Stimulated activated effector memory CD8-positive, alpha-beta T cell treated with anti-CD3 and anti-CD28 coated beads, Interleukin-12 subunit alpha, Interleukin-12 subunit beta, amount 100 ng/mL, for 72 hours (primary cell): ENCODE measurements at regions not wholly inside any gene's neighbourhood (a gene's known extent, or its start where the extent isn't known, plus 50 kb on each side); places are given as distances from the start of the nearest gene placed in this dataset.

ENCODE experiments used
- ATAC-seq: fragments of 150-1000 bp; cut with Tn5 transposase; 2 replicates; pipeline ENCODE4 v1.10.0; 2021
- DNase-seq, 2 donors: peaks; one replicate each; pipeline ENCODE4 v3.0.0; 2021 to 2022; ENCODE audit warnings: low spot score in 2 of 2
- H3K27ac Mint-ChIP-seq: one replicate; pipeline ENCODE4 v1.8.0; 2022; ENCODE audit warnings: mild to moderate bottlenecking, mixed read lengths
- H3K36me3 Mint-ChIP-seq: one replicate; pipeline ENCODE4 v1.8.0; 2022; ENCODE audit warnings: mild to moderate bottlenecking, mixed read lengths
- H3K4me1 Mint-ChIP-seq: one replicate; pipeline ENCODE4 v1.8.0; 2022; ENCODE audit warnings: mixed read lengths
- H3K4me3 Mint-ChIP-seq: one replicate; pipeline ENCODE4 v1.8.0; 2022; ENCODE audit warnings: mild to moderate bottlenecking, mixed read lengths
- H3K9me3 Mint-ChIP-seq: one replicate; pipeline ENCODE4 v1.8.0; 2022; ENCODE audit warnings: mixed read lengths

- ATAC-seq (no peak), DNase-seq (no peak)
- Mint-ChIP-seq H3K27ac (no peak overlapping the region), H3K9me3 (no peaks in the 10 kb centered on the region), H3K4me3 (no peak overlapping the region), H3K4me1 (peaks cover 5% of the 10 kb centered on the region), H3K36me3 (no peaks in the 10 kb centered on the region)
These were observed 50.8 kb upstream of the NAV2 start for GRCh38 chr11:19661827-19662226.

DNA sequence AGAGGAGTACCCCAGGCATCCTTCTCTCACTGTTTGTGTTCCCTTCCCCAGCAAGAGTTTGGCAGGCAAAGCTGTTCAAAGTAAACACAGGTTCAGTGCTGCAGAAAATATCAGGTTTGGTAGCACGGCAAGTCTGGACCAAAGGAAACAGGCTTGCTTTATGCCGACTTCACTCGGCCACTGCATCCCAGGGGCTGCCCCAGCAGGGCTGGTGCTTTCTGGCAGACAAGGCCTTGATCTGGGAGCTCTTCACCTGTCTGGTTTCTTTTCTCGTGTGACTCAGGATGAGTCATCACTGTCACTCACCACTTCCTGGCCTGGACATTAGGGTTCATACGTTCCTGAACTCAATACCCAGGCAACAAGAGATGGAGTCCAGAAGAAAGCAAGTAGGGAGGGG, 52.6 kb upstream of the NAV2 start:
- no peak overlapping the region for H3K27ac Mint-ChIP-seq
- H3K9me3 Mint-ChIP-seq = no peaks in the 10 kb centered on the region
- H3K4me3 Mint-ChIP-seq = no peak overlapping the region
- H3K36me3 Mint-ChIP-seq = no peaks in the 10 kb centered on the region
- peaks cover 5% of the 10 kb centered on the region for H3K4me1 Mint-ChIP-seq
- DNase-seq (peak in 1 of 2 donors; percentile 50), ATAC-seq (peak; percentile 80)

GRCh38 chr11:19659529-19659928, 53.1 kb upstream of the NAV2 start:
- no peak for ATAC-seq
- no peak overlapping the region for H3K27ac Mint-ChIP-seq

DNA sequence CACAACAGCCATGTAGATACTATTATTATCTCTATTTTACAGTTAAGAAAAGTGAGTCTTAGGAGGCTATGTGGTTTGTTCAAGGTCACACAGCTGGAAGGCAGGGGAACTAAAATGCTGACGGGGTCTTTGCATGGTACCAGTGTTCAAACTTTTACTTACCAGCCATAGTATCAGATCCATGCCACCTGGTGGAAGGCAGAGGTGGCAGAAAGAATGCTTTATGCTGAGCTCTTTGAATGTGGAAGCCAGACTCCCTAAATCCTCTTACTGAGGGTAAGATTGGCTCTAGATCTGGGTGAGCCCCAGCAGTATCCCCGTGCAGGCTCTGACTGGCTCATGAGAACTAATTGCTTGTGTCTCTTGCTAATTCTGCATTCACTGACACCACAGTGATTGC, 54.3 kb upstream of the NAV2 start:
- H3K4me3 Mint-ChIP-seq = no peak overlapping the region
- H3K36me3 Mint-ChIP-seq = no peaks in the 10 kb centered on the region
- no peaks in the 10 kb centered on the region for H3K9me3 Mint-ChIP-seq
- DNase-seq = no peak
- no peak for ATAC-seq
- H3K4me1 Mint-ChIP-seq = peaks cover 5% of the 10 kb centered on the region
- H3K27ac Mint-ChIP-seq = no peak overlapping the region

More at GRCh38 chr11:19659529-19659928, 53.1 kb upstream of the NAV2 start:
- H3K9me3 Mint-ChIP-seq = no peaks in the 10 kb centered on the region
- no peaks in the 10 kb centered on the region for H3K36me3 Mint-ChIP-seq
- no peak for DNase-seq
- H3K4me1 Mint-ChIP-seq = peaks cover 5% of the 10 kb centered on the region
- no peak overlapping the region for H3K4me3 Mint-ChIP-seq

GRCh38 chr11:19656140-19656541, 56.5 kb upstream of the NAV2 start:
- Mint-ChIP-seq H3K36me3 (no peaks in the 10 kb centered on the region), H3K4me3 (no peak overlapping the region), H3K27ac (no peak overlapping the region), H3K9me3 (no peaks in the 10 kb centered on the region), H3K4me1 (peaks cover 5% of the 10 kb centered on the region)
- DNase-seq (no peak), ATAC-seq (no peak)

GRCh38 chr11:19652623-19653375, 59.8 kb upstream of the NAV2 start:
- no peaks in the 10 kb centered on the region for H3K36me3 Mint-ChIP-seq
- H3K9me3 Mint-ChIP-seq = no peaks in the 10 kb centered on the region
- ATAC-seq (no peak), DNase-seq (no peak)
- H3K27ac Mint-ChIP-seq = no peak overlapping the region
- H3K4me1 Mint-ChIP-seq = no peaks in the 10 kb centered on the region
- no peak overlapping the region for H3K4me3 Mint-ChIP-seq

GRCh38 chr11:19651653-19652052, 61.0 kb upstream of the NAV2 start:
- Mint-ChIP-seq H3K9me3 (no peaks in the 10 kb centered on the region), H3K27ac (no peak overlapping the region), H3K4me1 (no peaks in the 10 kb centered on the region), H3K4me3 (no peak overlapping the region), H3K36me3 (no peaks in the 10 kb centered on the region)
- no peak for DNase-seq
- ATAC-seq = no peak

DNA sequence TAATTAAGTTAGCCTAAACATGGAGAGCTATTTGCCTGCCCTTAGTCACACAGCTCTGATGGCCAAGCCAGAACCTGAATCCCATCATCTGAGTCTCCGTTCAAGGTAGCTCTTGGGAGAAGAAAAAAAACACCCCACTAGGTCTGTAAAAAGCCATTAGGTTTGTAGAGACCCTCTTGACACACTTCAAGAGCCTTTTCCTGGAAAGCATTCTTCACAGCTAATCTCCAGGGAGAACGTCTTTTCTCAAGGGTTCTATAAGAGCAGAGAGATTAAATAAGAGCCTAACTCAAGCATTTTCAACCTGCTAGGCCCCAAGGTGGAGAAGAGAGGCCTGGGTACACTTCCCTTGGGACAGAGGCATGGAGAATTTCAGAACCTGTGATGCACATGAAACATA, 61.6 kb upstream of the NAV2 start:
- DNase-seq = no peak
- no peaks in the 10 kb centered on the region for H3K36me3 Mint-ChIP-seq
- H3K9me3 Mint-ChIP-seq = no peaks in the 10 kb centered on the region
- no peak overlapping the region for H3K4me3 Mint-ChIP-seq
- H3K4me1 Mint-ChIP-seq = no peaks in the 10 kb centered on the region
- H3K27ac Mint-ChIP-seq = no peak overlapping the region
- no peak for ATAC-seq

DNA sequence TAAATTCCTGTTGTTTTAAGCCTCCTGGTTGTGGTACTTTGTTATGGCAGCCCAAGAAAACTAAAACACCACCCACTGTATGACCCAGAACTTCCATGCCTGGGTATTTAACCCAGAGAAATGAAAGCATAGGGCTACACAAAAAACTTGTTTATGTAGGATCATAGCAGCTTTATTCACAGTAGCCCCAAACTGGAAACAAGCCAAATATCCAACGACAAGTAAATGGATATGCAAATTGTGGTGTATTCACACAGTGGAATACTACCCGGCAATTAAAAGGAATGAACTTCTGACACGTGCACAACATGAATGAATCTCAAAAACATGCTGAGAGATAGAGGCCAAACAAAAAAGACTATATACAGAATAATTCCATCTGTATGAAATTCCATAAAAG, 62.2 kb upstream of the NAV2 start:
- Mint-ChIP-seq H3K36me3 (no peaks in the 10 kb centered on the region), H3K4me3 (no peak overlapping the region), H3K4me1 (no peaks in the 10 kb centered on the region), H3K9me3 (no peaks in the 10 kb centered on the region), H3K27ac (no peak overlapping the region)
- DNase-seq = no peak
- ATAC-seq = no peak

DNA sequence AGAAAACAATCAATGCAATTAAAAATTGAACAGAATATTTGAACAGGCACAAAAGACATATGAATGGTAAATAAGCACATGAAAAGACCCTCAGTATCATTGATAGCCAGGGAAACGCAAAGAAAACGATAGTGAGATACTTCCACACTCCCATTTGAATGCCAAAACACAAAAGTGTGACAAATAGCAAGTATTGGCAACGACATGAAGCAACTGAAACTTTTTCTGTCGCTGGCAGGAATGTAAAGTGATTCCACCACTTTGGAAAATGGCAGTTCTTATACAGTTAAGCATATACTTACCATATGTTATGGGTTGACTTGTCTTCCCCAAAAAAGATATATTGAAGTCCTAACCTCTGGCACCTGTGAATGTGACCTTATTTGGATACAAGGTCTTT, 62.9 kb upstream of the NAV2 start:
- ATAC-seq (no peak), DNase-seq (no peak)
- no peak overlapping the region for H3K4me3 Mint-ChIP-seq
- no peak overlapping the region for H3K27ac Mint-ChIP-seq
- no peaks in the 10 kb centered on the region for H3K4me1 Mint-ChIP-seq
- H3K9me3 Mint-ChIP-seq = no peaks in the 10 kb centered on the region
- no peaks in the 10 kb centered on the region for H3K36me3 Mint-ChIP-seq

GRCh38 chr11:19648321-19648720, 64.3 kb upstream of the NAV2 start:
- no peaks in the 10 kb centered on the region for H3K4me1 Mint-ChIP-seq
- H3K4me3 Mint-ChIP-seq = no peak overlapping the region
- no peaks in the 10 kb centered on the region for H3K36me3 Mint-ChIP-seq

GRCh38 chr11:19647816-19648215, 64.8 kb upstream of the NAV2 start:
- Mint-ChIP-seq H3K36me3 (no peaks in the 10 kb centered on the region), H3K9me3 (no peaks in the 10 kb centered on the region), H3K4me1 (no peaks in the 10 kb centered on the region), H3K27ac (no peak overlapping the region), H3K4me3 (no peak overlapping the region)
- DNase-seq = no peak
- no peak for ATAC-seq

More at GRCh38 chr11:19648321-19648720, 64.3 kb upstream of the NAV2 start:
- H3K27ac Mint-ChIP-seq = no peak overlapping the region
- ATAC-seq = no peak
- no peaks in the 10 kb centered on the region for H3K9me3 Mint-ChIP-seq
- no peak for DNase-seq

- Mint-ChIP-seq H3K27ac (no peak overlapping the region), H3K9me3 (no peaks in the 10 kb centered on the region), H3K36me3 (no peaks in the 10 kb centered on the region), H3K4me3 (no peak overlapping the region), H3K4me1 (no peaks in the 10 kb centered on the region)
- no peak for DNase-seq
- no peak for ATAC-seq
These were observed 65.7 kb upstream of the NAV2 start for GRCh38 chr11:19646921-19647320.

GRCh38 chr11:19646308-19646707, 66.3 kb upstream of the NAV2 start:
- no peak overlapping the region for H3K27ac Mint-ChIP-seq
- no peak for DNase-seq
- H3K9me3 Mint-ChIP-seq = no peaks in the 10 kb centered on the region
- no peaks in the 10 kb centered on the region for H3K4me1 Mint-ChIP-seq
- ATAC-seq = no peak
- no peaks in the 10 kb centered on the region for H3K36me3 Mint-ChIP-seq
- no peak overlapping the region for H3K4me3 Mint-ChIP-seq

- DNase-seq = no peak
- Mint-ChIP-seq H3K36me3 (no peaks in the 10 kb centered on the region), H3K4me3 (no peak overlapping the region), H3K27ac (no peak overlapping the region), H3K4me1 (no peaks in the 10 kb centered on the region), H3K9me3 (no peaks in the 10 kb centered on the region)
- no peak for ATAC-seq
These were observed 68.3 kb upstream of the NAV2 start for GRCh38 chr11:19644316-19644715.

- no peaks in the 10 kb centered on the region for H3K9me3 Mint-ChIP-seq
- H3K4me1 Mint-ChIP-seq = no peaks in the 10 kb centered on the region
- H3K27ac Mint-ChIP-seq = no peak overlapping the region
- no peaks in the 10 kb centered on the region for H3K36me3 Mint-ChIP-seq
- no peak for DNase-seq
- no peak for ATAC-seq
- H3K4me3 Mint-ChIP-seq = no peak overlapping the region
These were observed 70.2 kb upstream of the NAV2 start for GRCh38 chr11:19642185-19643158.
